ENCODE measurements at regions not wholly inside any gene's neighbourhood (a gene's known extent, or its start where the extent isn't known, plus 50 kb on each side); places are given as distances from the start of the nearest gene placed in this dataset.
"Not testable (repeated sequence)": the region's sequence is repeated elsewhere in the genome, so short reads cannot be mapped to it uniquely, and the experiment has no call there.

DNA sequence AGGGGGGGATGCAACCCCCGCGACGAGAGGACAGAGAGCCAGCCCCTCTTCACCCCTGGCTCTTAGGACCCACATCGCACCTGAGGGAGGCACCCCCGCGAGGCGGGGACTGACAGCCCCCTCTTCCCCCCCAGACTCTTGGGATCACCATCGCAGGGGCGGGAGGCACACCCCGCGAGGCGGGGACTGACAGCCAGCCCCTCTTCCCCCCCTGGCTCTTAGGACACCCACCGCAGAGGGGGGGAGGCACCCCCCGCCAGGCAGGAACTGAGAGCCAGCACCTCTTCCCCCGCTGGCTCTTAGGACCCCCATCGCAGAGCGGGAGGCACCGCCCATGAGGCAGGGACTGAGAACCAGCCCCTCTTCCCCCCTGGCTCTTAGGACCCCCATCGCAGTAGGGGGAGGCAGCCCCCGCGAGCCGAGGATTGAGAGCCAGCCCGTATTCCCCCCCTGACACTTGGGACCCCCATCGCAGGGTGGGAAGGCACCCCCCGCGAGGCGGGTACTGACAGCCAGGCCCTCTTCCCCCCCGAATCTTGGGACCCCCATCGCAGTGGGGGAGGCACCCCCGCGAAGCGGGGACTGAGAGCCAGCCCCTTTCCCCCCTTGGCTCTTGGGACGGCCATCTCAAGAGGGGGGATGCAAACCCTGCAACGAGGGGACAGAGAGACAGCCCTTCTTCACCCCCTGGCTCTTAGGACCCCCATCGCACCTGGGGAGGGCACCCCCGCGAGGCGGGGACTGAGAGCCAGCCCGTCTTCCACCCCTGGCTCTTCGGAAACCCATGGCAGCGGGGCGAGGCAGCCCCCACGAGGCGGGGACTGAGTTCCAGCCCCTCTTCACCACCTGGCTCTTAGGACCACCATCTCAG, 2425.1 kb upstream of the PCDH20 start:
- no peak for DNase-seq (ENCODE audit: low read depth in 3 of 3)

DNA sequence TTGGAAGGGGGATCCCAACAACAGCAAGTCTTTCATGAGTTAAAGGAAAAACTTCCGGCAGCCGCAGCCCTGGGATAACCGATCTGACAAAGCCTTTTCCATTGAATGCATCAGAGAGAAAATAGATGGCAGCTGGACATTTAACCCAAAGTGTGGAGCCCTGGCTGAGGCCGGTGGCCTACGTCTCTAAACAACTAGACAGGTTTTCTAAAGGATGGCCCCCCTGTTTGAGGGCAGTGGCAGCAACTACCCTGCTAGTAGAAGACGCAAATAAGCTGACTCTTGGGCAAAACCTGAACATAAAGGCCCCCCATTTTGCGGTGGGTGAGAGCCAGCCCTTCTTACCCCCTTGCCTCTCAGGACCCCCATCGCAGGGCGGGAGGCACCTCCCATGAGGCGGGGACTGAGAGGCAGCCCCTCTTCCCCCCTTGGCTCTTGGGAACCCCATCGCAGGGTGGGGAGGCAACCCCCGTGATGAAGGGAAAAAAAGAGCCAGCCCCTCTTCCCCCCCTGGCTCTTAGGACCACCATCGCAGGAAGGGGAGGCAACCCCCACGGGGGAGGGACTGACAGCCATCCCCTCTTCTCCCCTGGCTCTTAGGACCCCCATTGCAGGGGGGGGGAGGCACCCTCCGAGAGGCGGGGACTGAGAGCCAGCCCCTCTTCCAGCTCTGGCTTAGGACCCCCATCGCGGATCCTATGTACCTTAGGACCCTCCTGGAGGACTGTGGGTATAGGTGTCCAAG, 2422.9 kb upstream of the PCDH20 start:
- DNase-seq (ENCODE audit: low read depth in 3 of 3), result no peak

- DNase-seq (ENCODE audit: low read depth in 3 of 3), result not testable (repeated sequence)
Observed at GRCh38 chr13:63837701-63838100, 2422.1 kb upstream of the PCDH20 start.

DNA sequence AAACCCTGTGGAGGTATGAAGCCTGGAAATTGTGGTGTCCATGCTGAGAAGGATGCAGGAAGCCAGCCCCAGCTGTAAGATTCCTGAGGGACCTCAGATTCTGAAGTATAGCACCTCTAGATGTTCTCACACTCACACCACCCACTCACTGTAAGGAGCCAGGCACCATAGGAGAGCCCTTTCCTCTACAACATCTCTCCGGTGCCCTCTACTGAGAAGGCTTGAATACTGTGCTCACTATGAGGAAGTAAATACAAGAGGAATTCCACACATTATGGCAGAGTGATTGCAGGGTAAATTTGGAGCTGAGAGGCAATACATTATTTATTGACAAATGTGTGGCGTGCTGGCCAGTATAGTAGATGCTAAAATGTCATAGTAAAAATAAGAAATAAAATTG, 2414.0 kb upstream of the PCDH20 start:
- not testable (repeated sequence) for DNase-seq (ENCODE audit: low read depth in 3 of 3)

- DNase-seq (ENCODE audit: low read depth in 3 of 3), result not testable (repeated sequence)
Observed at GRCh38 chr13:63821785-63822184, 2406.1 kb upstream of the PCDH20 start.

DNA sequence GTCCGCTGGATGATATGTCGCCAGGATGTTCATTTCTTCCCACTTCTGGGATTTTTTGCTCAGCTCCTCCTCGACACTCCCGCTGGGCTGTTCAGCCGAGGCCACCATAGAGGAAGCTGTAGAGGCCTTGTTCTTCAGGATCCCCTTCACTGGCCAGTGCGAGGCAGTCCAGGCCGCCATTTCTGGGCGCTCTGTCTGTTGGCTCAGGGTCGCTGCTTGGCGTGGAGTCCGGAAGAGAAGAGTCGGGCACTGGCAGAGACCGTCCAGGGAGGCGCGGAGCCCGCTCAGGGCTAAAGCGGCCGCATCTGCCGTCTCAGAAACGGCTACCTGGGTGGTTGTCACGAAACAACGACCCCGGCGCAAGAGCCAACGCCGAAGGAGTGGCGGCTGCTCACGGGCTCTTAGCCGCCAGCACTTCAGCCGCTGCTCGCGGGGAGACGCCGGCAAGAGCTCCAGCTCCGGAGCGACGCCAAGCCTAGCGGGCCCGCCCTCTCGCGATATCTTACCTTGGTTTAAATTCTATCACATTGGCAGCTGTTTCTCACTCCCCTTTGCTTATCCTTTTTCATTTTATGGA, 2395.9 kb upstream of the PCDH20 start:
- not testable (repeated sequence) for DNase-seq (ENCODE audit: low read depth in 3 of 3)

- not testable (repeated sequence) for DNase-seq (ENCODE audit: low read depth in 3 of 3)
Observed at GRCh38 chr13:63791134-63791533, 2375.5 kb upstream of the PCDH20 start.

GRCh38 chr13:63774133-63774532, 2358.5 kb upstream of the PCDH20 start:
- no peak for DNase-seq (ENCODE audit: low read depth in 3 of 3)

DNA sequence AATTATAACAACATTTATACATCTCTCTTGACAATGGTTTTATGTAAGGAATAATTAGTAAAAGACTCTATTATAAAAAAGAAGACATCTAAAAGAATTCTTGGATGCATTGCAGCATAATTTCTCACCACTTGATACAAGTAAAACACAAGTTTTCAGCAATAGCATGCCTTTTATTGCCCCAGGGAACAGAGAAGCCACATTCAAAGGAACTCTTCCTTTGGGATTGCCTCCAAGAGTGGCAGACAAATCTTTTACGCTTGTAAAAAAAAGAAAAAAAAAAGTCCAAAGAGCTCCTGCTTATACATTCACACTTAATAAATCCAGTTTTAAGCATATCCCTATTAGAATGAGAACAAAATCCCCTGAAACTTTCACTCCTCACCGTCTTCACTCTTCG, 2357.8 kb upstream of the PCDH20 start:
- DNase-seq (ENCODE audit: low read depth in 3 of 3), result no peak

- not testable (repeated sequence) for DNase-seq (ENCODE audit: low read depth in 3 of 3)
Observed at GRCh38 chr13:63757683-63758082, 2342.0 kb upstream of the PCDH20 start.

DNA sequence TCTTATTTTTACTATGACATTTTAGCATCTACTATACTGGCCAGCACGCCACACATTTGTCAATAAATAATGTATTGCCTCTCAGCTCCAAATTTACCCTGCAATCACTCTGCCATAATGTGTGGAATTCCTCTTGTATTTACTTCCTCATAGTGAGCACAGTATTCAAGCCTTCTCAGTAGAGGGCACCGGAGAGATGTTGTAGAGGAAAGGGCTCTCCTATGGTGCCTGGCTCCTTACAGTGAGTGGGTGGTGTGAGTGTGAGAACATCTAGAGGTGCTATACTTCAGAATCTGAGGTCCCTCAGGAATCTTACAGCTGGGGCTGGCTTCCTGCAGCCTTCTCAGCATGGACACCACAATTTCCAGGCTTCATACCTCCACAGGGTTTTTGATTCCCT, 2334.2 kb upstream of the PCDH20 start:
- not testable (repeated sequence) for DNase-seq (ENCODE audit: low read depth in 3 of 3)

- not testable (repeated sequence) for DNase-seq (ENCODE audit: low read depth in 3 of 3)
Observed at GRCh38 chr13:63741814-63742101, 2326.1 kb upstream of the PCDH20 start.

- DNase-seq (ENCODE audit: low read depth in 3 of 3), result no peak
Observed at GRCh38 chr13:63741029-63741813, 2325.6 kb upstream of the PCDH20 start.

- DNase-seq (ENCODE audit: low read depth in 3 of 3), result not testable (repeated sequence)
Observed at GRCh38 chr13:63739112-63739735, 2323.6 kb upstream of the PCDH20 start.

GRCh38 chr13:63737418-63737817, 2321.8 kb upstream of the PCDH20 start:
- DNase-seq (ENCODE audit: low read depth in 3 of 3), result no peak

GRCh38 chr13:63731896-63732295, 2316.2 kb upstream of the PCDH20 start:
- no peak for DNase-seq (ENCODE audit: low read depth in 3 of 3)

DNA sequence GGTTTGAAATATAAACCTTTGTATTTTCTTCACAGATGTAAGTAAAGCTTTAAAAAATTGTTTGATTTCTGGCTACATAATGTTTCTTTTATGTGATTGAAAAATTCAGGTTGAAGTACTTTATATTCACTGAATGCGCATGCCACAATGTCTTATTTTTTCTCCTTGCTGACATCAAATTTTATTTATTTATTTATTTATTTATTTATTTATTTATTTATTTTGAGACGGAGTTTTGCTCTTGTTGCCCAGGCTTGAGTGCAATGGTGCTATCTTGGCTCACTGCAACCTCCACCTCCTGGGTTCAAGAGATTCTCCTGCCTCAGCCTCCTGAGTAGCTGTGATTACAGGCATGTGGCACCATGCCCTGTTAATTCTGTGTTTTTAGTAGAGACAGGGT, 2296.5 kb upstream of the PCDH20 start:
- DNase-seq (ENCODE audit: low read depth in 3 of 3), result not testable (repeated sequence)

- DNase-seq (ENCODE audit: low read depth in 3 of 3), result no peak
Observed at GRCh38 chr13:63706751-63707150, 2291.1 kb upstream of the PCDH20 start.

DNA sequence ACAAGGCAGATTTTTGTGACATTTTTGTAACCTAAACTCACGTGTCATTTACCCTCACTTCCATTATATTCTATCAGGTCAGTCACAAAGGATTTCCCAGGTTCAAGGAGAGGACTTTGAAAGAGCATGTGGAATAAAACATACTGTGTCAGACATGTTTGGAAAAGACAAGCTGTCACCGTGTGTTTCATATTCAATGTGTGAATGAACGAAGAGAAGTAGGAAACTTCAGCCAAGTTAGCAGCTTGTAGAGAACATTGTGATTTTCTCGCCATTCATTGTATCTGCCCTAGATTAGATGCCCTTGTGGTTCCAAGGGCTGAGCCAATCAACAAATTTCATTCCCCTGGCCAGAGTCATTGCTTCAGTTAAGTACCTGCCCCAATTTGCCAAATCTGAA, 2288.9 kb upstream of the PCDH20 start:
- DNase-seq (ENCODE audit: low read depth in 3 of 3), result no peak

GRCh38 chr13:63700350-63700749, 2284.7 kb upstream of the PCDH20 start:
- DNase-seq (ENCODE audit: low read depth in 3 of 3), result no peak

GRCh38 chr13:63699948-63700347, 2284.3 kb upstream of the PCDH20 start:
- no peak for DNase-seq (ENCODE audit: low read depth in 3 of 3)

- DNase-seq (ENCODE audit: low read depth in 3 of 3), result no peak
Observed at GRCh38 chr13:63696055-63696454, 2280.4 kb upstream of the PCDH20 start.
